GM19372 (cell line): ENCODE measurements at regions not wholly inside any gene's neighbourhood (a gene's known extent, or its start where the extent isn't known, plus 50 kb on each side); places are given as distances from the start of the nearest gene placed in this dataset.

Experiments
- ATAC-seq: cut with Tn5 transposase; IDR thresholded peaks from one replicate; pipeline ENCODE4 v1.9.1; 2021; ENCODE audit warnings: mild to moderate bottlenecking, low read depth, moderate library complexity; ENCODE audit not compliant: unreplicated experiment

GRCh38 chr11:42025121-42025803, 565.8 kb upstream of the LRRC4C start:
- no peak for ATAC-seq

GRCh38 chr11:42034826-42035225, 575.4 kb upstream of the LRRC4C start:
- no peak for ATAC-seq

DNA sequence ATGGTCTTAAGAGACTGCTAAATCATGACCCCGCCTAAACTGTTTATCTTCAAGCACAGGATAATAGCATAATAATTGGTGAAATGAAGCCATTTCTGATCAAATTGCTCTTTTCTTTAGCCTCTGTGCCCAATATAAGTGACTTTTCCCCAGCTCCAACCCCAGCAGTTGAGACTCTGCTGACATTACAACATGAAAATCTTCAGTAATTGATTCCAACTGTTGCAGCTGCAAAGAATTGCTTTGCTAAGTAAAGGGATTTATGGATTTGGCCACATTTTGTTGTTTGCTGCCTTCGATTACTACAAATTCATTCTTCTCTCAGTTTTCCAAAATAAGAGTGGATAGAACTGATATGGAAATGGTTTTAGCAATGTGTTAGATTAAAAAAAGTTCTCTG, 576.7 kb upstream of the LRRC4C start:
- ATAC-seq: no peak

GRCh38 chr11:42043312-42043711, 583.9 kb upstream of the LRRC4C start:
- no peak for ATAC-seq

- ATAC-seq: no peak
Observed at GRCh38 chr11:42047637-42048555, 588.4 kb upstream of the LRRC4C start.

DNA sequence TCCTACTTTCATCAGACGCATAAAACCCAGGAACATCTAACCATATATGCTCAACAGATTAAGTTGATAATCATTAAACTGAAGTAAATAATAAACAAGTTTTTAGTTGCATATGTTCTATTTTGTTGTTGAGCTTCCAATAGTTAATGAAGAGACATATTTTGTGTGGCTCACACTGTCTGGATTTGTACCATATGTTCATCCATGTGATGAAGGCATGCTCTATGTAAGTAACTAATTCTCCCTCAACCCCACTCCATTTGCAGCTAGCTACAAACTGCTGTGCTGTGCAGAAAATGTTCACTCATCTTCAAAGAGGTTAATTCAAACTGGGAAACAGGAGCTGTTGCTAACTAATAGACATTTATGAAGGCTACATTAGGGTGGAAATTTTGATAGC, 589.7 kb upstream of the LRRC4C start:
- ATAC-seq: no peak

DNA sequence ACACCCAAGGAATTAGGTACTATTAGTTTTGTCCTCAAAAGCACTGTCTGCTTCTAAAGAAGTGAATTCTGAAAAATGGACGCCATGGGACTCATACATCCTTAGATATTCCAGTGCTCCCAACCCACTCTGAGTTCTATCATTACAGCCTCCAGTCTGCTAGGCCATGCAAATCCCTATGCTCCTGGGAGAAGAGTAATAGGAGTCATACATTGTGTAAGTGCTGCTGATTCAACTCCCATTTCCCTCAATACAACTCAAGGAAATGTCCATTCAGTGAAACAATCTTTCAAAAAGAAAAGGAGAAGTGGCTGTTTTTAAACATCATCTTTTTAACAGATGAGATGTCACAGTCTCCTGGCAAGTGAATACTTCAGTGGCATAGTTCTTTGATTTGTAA, 590.2 kb upstream of the LRRC4C start:
- ATAC-seq: no peak

GRCh38 chr11:42054351-42054900, 595.0 kb upstream of the LRRC4C start:
- ATAC-seq: no peak

DNA sequence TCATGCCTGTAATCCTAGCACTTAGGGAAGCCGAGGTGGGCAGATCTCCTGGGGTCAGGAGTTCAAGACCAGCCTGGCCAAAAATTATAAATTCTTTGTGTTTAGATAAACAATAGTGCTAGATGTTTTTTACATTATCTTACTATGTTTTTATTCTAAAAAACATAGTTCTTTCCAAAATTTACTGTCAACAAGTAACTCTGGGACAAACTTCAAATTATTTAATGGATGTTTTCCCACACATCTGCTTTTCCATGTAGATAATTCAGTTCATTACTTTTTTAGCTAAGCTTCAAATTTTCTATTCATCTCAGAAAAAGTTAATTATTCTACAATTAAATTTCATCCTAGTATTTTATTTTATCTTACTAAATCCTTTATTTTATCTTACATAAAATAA, 596.2 kb upstream of the LRRC4C start:
- no peak for ATAC-seq

DNA sequence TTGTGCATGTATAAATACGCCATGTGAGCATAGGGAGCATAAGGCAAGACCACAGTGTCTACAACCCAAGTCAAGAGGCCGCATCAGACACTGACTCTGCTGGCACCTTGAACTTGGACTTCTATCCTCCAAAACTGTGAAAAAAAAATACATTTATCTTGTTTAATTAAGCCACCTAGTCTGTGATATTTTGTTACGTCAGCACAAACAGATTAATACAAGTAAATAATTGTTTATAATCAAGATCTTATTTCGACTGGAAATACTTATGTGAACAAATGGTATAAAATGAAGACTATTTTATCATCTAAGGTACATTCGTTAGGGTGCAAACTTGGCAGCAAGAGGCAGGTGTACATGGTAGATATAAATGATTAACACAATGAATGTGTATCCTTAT, 599.3 kb upstream of the LRRC4C start:
- ATAC-seq: no peak

DNA sequence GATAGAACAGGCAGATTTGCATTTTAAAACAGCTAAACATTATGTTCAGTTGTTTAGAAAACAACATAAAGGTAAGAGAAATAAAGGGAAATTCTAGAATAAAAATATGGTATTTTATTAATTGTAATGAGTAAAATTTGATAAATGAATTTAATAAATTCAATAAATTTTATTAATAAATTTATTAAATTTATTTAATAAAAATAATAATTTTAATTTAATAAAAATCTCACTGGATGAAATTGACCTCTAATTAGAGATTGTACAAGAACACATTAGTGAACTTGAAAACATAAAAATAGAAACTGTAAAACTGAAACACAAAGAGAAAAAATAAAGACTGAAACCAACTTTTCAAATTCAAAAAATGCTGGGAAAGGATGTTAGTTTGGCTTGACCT, 605.7 kb upstream of the LRRC4C start:
- ATAC-seq: no peak

- no peak for ATAC-seq
Observed at GRCh38 chr11:42066113-42066512, 606.7 kb upstream of the LRRC4C start.

- no peak for ATAC-seq
Observed at GRCh38 chr11:42074306-42074705, 614.9 kb upstream of the LRRC4C start.

- no peak for ATAC-seq
Observed at GRCh38 chr11:42075180-42075579, 615.7 kb upstream of the LRRC4C start.

DNA sequence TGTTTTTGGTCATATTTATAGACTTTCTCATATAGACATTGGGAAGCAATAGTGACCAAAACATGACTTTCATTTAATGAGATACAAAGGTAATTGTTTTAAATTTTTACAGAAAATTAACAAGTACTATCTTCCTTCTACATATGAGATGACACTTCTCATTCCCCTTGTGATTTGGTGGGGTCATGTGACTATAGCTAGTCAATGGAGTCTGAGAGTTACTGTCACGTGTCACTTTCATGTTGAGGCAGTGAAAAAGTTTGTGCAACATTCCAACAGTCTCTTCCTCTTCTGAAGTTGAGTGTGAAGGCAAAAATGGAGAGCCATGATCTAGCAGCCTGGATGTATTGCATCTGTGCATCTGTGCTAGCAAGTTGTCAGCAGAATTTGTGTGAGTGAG, 618.3 kb upstream of the LRRC4C start:
- no peak for ATAC-seq

DNA sequence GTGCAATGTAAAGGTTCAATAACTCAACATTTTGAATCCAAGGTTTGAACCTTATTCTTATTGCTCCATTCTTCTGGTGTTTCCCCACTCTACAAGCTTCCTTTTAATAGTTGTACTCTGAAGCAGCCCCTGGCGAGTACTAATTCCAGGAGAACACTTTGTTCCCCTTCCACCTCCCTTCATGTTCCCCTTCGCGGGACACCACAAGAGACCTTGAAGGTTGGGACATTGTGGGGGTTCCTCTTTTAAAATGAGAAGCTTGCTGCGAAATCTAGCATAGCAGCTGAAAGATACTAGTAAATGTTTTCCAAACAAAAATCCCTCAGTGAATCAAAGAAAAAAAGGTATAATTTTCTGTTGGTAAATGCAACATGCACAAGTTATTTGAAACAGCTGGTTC, 626.3 kb upstream of the LRRC4C start:
- ATAC-seq: no peak

GRCh38 chr11:42093541-42093940, 634.1 kb upstream of the LRRC4C start:
- ATAC-seq: no peak

DNA sequence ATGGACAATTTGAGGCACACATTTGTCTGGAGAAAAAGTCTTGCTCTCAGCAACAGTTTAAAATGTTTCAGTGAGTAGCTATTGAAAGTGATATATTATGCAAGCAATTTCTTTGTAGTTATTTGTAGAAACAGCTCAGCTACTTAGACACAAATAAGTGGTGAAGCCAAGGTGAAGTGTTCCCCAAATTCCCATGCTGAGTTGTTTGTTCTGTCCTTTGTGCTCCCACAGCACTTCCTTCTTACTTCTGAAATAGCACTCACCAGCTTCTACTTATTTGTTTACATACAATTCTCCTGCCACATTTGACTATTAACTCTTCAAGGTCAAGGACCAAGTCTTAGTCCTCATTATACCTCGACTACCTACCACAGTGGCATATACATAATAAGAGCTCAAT, 638.6 kb upstream of the LRRC4C start:
- ATAC-seq: no peak

DNA sequence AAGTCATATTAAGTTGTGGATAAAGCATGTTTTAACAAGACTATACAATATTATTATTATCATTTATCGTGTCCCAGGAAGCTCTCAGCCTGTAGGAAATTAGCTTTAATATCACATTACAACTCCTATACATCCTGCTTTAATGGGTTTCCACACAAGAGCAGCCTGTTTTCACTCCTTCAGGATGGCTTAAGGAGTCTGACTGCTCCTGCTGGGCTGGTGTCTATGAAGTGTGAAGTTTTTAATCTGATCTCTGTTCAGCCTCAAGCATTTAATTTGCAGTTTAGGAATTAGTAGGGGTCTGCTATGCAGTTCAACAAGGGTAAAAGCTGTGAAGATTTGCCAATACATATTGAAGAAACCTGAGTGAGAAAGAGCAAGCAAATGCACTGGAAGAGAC, 653.4 kb upstream of the LRRC4C start:
- ATAC-seq: no peak

DNA sequence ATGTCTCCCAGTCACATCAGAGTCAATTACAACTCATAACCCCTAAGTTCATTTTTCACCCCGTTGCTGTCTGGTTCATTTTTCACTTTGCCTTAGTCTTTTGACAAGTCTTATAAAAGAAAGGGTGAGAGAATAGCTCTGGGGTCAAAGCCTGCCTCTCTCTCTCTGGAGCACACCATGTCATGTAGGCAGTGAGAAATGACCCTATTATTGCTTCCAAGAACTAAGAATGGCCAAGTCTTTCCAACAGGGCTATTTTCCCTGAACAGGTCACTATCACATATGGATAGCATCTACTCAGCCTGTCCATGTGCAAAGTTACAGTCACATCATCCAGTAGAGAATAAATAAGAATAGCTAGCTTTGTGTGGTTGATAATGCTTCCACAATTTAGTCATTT, 655.5 kb upstream of the LRRC4C start:
- no peak for ATAC-seq

DNA sequence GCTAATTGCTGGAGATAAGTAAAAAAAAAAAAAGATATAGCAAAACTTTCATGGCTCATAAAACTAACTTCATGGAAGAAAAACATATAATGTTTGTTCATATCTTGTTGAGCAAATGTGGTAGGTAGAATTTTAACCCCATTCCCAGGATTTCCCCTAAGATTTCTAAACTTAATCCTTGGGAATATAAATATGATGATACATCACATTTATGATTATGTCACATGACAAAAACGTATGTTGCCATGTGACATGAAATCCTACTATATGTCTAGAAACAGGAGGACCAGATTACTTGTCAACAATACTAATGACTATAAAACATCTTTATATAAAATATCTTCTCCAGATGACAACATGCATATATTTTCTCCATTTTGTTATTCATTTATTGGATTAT, 679.0 kb upstream of the LRRC4C start:
- no peak for ATAC-seq

GRCh38 chr11:42145311-42145710, 685.9 kb upstream of the LRRC4C start:
- no peak for ATAC-seq
